ENCODE measurements at regions not wholly inside any gene's neighbourhood (a gene's known extent, or its start where the extent isn't known, plus 50 kb on each side); places are given as distances from the start of the nearest gene placed in this dataset.
"Not testable (repeated sequence)": the region's sequence is repeated elsewhere in the genome, so short reads cannot be mapped to it uniquely, and the experiment has no call there.

GRCh38 chr3:56926947-56927282 is 125.2 kb upstream of the ARHGEF3 start:
- Histone ChIP-seq H3K4me1 (peaks cover 42% of the 10 kb centered on the region), H3K36me3 (ENCODE audit: low read depth, missing control alignments) (no peaks in the 10 kb centered on the region), H3K4me3 (no peak overlapping the region), H3K9me3 (no peaks in the 10 kb centered on the region), H3K27ac (peak overlapping the region in 1 of 2 donors; percentile 26), H3K27me3 (no peaks in the 10 kb centered on the region)
- 84 to 92% methylated on average over 1 to 2 of the region's 2 CpGs for WGBS, 2 donors
- intact Hi-C loops (cut with DNase I; ENCODE audit: low total_unique reads), result no loop called here
- TF ChIP-seq POLR2A (IDR thresholded peaks at IDR 0.05) (no peak), CTCF (IDR thresholded peaks at IDR 0.05) (no peak)
- DNase-seq, result no peak

GRCh38 chr3:56926243-56926946 is 124.6 kb upstream of the ARHGEF3 start:
- intact Hi-C loops (cut with DNase I; ENCODE audit: low total_unique reads), result no loop called here
- TF ChIP-seq CTCF (IDR thresholded peaks at IDR 0.05) (no peak), POLR2A (IDR thresholded peaks at IDR 0.05) (no peak)
- WGBS, 2 donors, result 64 to 66% methylated on average over 3 of the region's 3 CpGs
- Histone ChIP-seq H3K27ac (peak overlapping the region in 1 of 2 donors; percentile 26), H3K36me3 (ENCODE audit: low read depth, missing control alignments) (no peaks in the 10 kb centered on the region), H3K4me1 (peaks cover 47% of the 10 kb centered on the region), H3K27me3 (no peaks in the 10 kb centered on the region), H3K4me3 (no peak overlapping the region), H3K9me3 (no peaks in the 10 kb centered on the region)
- DNase-seq, result no peak

- H3K4me3 ChIP-seq; H3K27me3 ChIP-seq; H3K9me3 ChIP-seq; DNase-seq; intact Hi-C loops (cut with DNase I; ENCODE audit: low total_unique reads); H3K36me3 ChIP-seq (ENCODE audit: low read depth, missing control alignments): not testable (repeated sequence)
- WGBS, 2 donors, result 87 to 90% methylated on average over 1 of the region's 1 CpG
- Histone ChIP-seq H3K4me1 (peaks cover 52% of the 10 kb centered on the region), H3K27ac (peak overlapping the region in 1 of 2 donors; percentile 64)
These were observed 123.0 kb upstream of the ARHGEF3 start for GRCh38 chr3:56924700-56925099.

- no peak for TF ChIP-seq CTCF (IDR thresholded peaks at IDR 0.05)
- no peak for TF ChIP-seq POLR2A (IDR thresholded peaks at IDR 0.05)
- peak; percentile 41 for DNase-seq
- Histone ChIP-seq H3K36me3 (ENCODE audit: low read depth, missing control alignments) (no peaks in the 10 kb centered on the region), H3K27ac (peak overlapping the region; percentile 14 to 64), H3K27me3 (no peaks in the 10 kb centered on the region), H3K4me1 (peaks cover 52% of the 10 kb centered on the region), H3K4me3 (no peak overlapping the region), H3K9me3 (no peaks in the 10 kb centered on the region)
- intact Hi-C loops (cut with DNase I; ENCODE audit: low total_unique reads), result no loop called here
- WGBS, 2 donors, result 10 to 21% methylated on average over 3 of the region's 3 CpGs
These were observed 121.9 kb upstream of the ARHGEF3 start for GRCh38 chr3:56923526-56924224.

- no peaks in the 10 kb centered on the region for H3K9me3 ChIP-seq
- no peaks in the 10 kb centered on the region for H3K36me3 ChIP-seq (ENCODE audit: low read depth, missing control alignments)
- TF ChIP-seq POLR2A (IDR thresholded peaks at IDR 0.05), result no peak
- TF ChIP-seq CTCF (IDR thresholded peaks at IDR 0.05), result no peak
- peak; percentile 43 for DNase-seq
- H3K27me3 ChIP-seq, result no peaks in the 10 kb centered on the region
- peaks cover 45% of the 10 kb centered on the region for H3K4me1 ChIP-seq
- 28 to 45% methylated on average over 7 of the region's 7 CpGs for WGBS, 2 donors
- intact Hi-C loops (cut with DNase I; ENCODE audit: low total_unique reads), result no loop called here
- H3K27ac ChIP-seq, result peak overlapping the region; percentile 18 to 64
- no peak overlapping the region for H3K4me3 ChIP-seq
These were observed 120.1 kb upstream of the ARHGEF3 start for GRCh38 chr3:56921573-56922453.
